HG03139 (cell line): ENCODE measurements at regions not wholly inside any gene's neighbourhood (a gene's known extent, or its start where the extent isn't known, plus 50 kb on each side); places are given as distances from the start of the nearest gene placed in this dataset.

Experiments used
- ATAC-seq: cut with Tn5 transposase; IDR thresholded peaks from one replicate; pipeline ENCODE4 v1.9.1; 2021; ENCODE audit not compliant: unreplicated experiment

DNA sequence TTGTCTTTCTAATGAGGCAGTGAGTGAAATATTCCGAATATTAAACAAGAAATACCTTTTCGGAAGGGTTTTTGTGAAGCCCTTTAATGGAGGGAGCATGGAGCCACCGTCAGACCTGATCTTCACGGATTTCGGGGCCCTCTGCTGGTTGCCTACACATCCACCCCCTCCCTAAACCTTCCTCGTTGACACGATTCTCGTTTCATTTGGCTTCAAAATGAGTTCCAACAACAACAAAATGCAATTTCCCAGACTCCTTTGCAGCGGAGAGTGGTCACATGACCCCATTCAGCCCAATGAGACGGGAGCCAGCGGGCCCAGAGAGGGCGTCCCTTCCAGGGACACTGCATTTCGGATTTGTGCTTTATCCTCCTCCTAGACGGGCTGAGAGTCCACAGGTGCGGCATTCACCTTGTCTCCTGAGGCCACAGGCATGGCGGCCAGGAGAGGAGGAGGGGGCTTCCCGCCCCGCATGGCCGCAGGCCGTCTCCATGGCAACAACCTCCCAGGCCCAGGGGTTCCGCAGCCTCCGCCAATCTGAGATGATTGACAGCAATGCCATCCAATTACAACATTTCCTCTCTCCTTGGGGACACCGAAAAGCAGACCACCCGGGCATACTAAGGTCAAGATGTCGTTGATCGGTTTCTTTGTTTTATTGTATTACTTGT lies 259.8 kb downstream of the C16orf95 start:
- no peak for ATAC-seq

DNA sequence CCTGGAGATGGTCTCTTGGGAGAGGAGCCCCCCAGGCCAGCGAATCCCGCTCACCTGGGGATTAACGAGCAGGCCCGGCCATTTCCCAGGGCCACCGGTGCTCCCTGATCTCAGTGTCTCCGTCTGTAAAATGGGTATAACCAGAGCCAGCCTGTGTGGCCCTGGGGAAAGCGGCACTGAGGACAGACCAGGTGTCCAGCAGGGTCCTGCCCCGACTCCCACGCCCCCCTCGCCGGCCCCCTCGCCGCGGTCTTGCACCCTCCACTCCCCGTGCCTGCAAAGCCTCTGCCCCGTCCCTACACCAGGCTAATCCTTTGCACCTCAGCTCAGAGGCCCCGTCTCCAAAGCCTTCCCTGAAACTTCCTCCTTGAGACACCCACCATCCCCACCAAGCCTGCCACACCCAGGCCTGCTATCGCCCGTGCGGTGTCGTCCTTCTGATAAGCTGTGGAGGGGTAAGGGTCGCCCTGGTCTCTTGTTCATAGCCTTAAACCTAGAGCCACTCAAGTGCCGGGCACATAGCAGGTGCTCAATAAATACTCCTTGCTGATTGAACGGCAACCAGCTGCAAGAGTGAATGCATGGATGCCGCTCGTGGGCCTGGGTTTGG lies 259.1 kb downstream of the C16orf95 start:
- ATAC-seq, result no peak

DNA sequence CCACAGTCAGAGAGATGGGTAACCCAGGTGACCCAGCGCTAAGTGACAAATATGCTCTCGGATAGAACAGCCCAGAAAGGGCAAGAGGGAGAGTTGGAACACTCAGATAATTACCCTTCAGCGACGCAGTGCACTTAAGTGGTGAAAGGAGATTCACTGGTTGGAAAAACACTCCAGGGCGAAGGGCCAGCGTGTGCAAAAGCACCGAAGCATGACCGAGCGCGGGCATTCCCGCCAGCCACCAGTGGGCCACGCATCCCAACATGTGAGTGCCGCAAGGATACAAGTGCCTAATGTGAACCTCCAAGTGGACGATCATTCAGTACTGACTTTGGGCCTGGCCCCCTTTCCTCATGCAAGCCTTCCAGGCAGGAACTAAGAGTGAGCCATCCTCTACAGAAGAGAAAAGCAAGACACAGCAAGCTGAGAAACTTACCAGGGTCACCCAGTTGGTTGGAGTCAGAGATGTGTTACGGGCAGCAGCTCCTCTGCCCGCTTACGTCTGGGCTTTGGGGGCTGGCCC lies 258.4 kb downstream of the C16orf95 start:
- ATAC-seq, result no peak

DNA sequence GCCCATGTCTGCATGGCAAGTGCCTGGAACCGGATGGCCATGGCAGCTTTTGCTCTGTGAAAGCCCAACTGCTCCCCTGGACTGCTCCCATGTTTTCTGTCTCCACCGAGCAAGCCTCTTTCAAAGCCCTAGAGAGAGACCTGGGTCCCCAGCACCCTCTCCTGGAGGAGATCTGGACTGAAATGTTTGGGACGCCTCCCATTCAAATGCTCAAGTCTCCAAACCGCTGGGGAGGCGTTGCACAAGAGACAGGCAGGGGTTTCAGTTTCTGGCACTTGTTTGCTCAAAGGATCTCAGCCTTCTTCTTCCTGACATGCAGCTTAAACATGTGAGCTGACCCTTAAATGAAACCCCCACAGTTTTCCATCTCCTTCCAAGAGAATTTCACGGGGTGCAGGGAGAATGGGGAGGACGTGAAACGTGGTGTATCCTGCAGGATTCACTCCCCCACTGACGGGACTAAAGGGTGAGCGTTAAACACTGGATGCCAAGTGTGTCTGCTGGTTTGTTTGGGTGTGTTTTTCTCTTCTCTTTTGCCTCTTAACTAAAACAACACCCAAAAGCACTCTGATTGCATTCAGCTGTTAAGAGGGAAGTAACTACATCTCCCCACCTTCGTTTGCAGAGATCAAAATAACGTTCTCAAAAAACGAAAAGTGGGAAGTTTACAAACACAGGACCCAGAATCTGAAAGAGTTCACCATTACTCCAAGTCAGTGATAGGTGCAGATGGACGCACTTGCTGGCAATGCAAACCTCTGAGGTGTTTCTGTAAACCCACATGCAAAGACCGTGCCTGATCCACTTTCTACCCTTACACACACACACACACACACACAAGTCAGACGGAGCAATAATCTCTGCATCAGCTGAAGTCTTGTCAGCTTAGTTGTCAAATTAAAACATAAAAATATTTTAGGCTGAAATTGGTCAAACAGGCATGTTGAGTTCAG lies 256.9 kb downstream of the C16orf95 start:
- ATAC-seq, result no peak

GRCh38 chr16:87061243-87061920 lies 255.8 kb downstream of the C16orf95 start:
- ATAC-seq, result no peak

DNA sequence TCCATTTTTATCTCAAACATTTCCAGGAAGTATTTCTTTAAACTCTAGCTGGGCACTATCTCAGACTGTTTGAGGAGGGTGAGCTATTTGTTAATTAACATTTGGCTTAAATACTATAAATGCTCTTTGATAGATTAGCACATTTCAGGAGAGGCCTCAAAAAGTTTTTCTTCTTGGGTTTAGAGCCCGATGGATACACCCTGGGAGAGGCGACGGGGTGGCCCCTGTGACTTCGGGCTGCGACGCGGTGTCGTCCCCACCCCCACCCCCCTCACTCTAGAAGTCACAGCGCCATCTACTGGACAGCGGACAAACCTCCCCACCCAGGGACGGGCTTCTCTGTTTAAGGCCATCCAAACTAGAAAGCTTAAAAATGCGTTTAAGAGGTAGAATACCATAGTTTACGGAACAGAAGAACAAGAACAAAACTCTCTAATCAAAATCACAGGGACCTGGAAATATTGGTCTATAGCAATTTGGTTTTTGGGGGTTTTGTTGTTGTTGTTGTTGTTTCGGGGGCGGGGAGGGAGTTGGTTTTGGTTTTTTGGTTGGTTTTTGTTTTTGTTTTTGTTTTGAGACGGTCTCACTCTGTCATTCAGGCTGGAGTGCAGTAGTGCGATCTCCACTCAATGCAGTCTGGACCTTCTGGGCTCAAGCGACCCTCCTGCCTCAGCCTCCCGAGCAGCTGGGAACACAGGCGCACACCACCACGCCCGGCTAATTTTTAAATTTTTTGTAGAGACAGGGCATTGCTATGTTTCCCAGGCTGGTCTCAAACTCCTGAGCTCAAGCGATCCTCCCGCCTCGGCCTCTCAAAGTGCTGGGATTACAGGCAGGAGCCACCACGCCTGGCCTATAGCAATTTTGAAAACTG lies 254.4 kb downstream of the C16orf95 start:
- no peak for ATAC-seq

DNA sequence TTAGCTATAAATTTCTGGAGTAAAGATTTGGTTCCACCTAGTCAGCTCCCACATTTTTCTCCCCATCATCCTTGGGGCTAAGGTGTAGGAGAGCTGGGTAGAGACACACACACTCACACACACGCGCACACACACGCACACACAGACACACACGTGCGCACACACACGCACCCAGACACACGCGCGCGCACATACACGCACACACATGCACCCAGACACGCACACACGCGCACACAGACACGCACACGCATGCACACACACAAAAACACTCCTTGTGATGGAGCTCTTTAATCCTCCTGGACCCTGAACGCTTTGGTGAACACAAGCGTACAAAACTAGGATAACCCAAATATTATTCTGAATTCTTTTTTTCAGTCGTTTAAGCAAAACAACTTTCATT lies 253.6 kb downstream of the C16orf95 start:
- ATAC-seq, result no peak

GRCh38 chr16:87064731-87065445 lies 252.3 kb downstream of the C16orf95 start:
- ATAC-seq, result no peak

- ATAC-seq, result no peak
Measured at GRCh38 chr16:87065446-87066132, 251.6 kb downstream of the C16orf95 start.

- no peak for ATAC-seq
Measured at GRCh38 chr16:87066133-87067002, 250.8 kb downstream of the C16orf95 start.

DNA sequence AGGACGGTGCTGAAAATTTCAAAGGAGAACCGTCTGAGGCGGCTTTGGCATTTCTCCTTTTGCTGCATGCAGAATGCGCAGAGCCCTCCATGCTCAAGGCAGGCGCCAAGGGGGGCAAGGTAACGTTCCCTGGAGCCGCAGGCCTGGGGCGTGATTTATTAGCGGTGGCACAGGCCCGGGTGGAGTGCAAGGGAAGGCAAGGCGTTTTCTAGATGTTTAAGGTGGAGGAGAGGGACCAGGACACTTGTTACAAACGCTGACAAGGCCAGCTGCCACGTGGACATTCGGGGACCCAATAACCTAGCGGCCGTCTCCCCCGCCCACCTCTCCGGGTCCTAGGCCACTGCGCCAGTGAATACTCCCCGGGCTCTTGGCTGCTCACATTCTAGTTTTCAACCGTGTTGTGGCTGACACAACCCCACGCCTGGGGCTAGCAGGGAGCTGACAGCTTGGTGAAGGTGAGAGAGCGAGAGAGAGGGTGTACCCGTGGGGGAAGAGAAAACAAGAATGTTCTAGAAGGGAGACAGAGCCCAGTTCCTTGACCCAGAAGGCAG lies 250.1 kb downstream of the C16orf95 start:
- no peak for ATAC-seq

DNA sequence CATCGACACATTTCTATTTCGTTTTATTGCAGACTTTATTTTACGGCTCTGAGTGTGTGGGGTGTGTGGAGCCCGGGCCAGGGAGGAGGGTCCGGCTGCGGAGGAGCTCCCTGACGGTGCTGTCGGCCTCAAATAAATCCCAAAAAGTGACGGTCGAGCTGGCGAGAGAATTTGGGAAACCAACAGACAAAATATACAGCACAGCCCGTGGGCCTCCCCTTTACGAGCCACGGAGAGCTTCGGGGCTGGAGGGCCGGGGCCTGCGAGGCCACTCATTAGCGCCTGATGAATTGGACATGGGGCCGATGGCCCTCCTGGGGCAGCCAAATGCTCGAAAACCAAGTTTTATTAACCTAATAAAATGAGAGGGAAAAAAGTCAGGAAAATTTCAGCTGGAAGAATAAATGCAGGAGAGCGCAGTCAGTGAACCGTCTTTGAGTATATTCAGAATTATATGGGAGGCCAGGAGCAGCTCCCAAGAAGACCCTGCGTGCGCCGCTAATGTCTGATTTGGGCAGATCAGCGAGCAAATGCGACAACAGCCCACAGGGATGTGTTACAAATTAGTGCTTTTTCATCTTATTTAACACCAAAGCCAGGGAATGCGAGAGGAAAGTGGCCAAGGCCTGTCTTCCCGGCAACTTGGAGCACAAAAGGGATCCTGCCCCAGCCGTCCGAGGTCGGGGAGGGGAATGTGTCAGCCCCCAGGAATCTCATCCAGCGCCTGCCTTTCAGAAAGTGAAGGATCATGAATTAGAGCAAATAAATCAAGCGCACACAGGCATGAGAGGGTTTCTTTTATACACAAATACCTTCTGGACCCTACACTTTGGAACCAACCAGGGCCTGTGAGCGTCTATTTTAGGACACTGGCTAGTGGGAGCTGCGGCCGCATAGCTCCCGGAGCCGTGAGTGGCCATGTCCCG lies 249.1 kb downstream of the C16orf95 start:
- ATAC-seq, result no peak

- ATAC-seq, result no peak
Measured at GRCh38 chr16:87068762-87069150, 248.4 kb downstream of the C16orf95 start.

- ATAC-seq, result no peak
Measured at GRCh38 chr16:87070657-87071056, 246.5 kb downstream of the C16orf95 start.

GRCh38 chr16:87072101-87072500 lies 245.1 kb downstream of the C16orf95 start:
- ATAC-seq, result no peak

GRCh38 chr16:87074641-87075318 lies 242.4 kb downstream of the C16orf95 start:
- ATAC-seq, result no peak
